HG03039 (cell line): ENCODE measurements at regions not wholly inside any gene's neighbourhood (a gene's known extent, or its start where the extent isn't known, plus 50 kb on each side); places are given as distances from the start of the nearest gene placed in this dataset.
"Not testable (repeated sequence)": the region's sequence is repeated elsewhere in the genome, so short reads cannot be mapped to it uniquely, and the experiment has no call there.

ENCODE experiments used
- ATAC-seq: cut with Tn5 transposase; IDR thresholded peaks from one replicate; pipeline ENCODE4 v1.9.1; 2021; ENCODE audit warnings: mild to moderate bottlenecking, moderate library complexity; ENCODE audit not compliant: unreplicated experiment

GRCh38 chr3:154684440-154684839 is 254.4 kb upstream of the GPR149 start:
- no peak for ATAC-seq

- ATAC-seq: no peak
These were observed 254.0 kb upstream of the GPR149 start for GRCh38 chr3:154684021-154684420.

- no peak for ATAC-seq
These were observed 248.2 kb upstream of the GPR149 start for GRCh38 chr3:154678041-154678654.

- ATAC-seq: no peak
These were observed 238.8 kb upstream of the GPR149 start for GRCh38 chr3:154668835-154669234.

GRCh38 chr3:154668187-154668586 is 238.2 kb upstream of the GPR149 start:
- ATAC-seq: no peak

GRCh38 chr3:154666542-154666941 is 236.6 kb upstream of the GPR149 start:
- ATAC-seq: no peak

- no peak for ATAC-seq
These were observed 234.7 kb upstream of the GPR149 start for GRCh38 chr3:154664714-154665113.

GRCh38 chr3:154662851-154663250 is 232.9 kb upstream of the GPR149 start:
- no peak for ATAC-seq

- ATAC-seq: no peak
These were observed 230.8 kb upstream of the GPR149 start for GRCh38 chr3:154660811-154661210.

GRCh38 chr3:154658000-154658399 is 228.0 kb upstream of the GPR149 start:
- ATAC-seq: no peak

- ATAC-seq: no peak
These were observed 227.2 kb upstream of the GPR149 start for GRCh38 chr3:154657218-154657617.

- ATAC-seq: no peak
These were observed 226.5 kb upstream of the GPR149 start for GRCh38 chr3:154656486-154656885.

- no peak for ATAC-seq
These were observed 212.2 kb upstream of the GPR149 start for GRCh38 chr3:154642145-154642544.

- no peak for ATAC-seq
These were observed 195.8 kb upstream of the GPR149 start for GRCh38 chr3:154625756-154626155.

GRCh38 chr3:154619621-154620020 is 189.6 kb upstream of the GPR149 start:
- not testable (repeated sequence) for ATAC-seq

GRCh38 chr3:154616298-154616697 is 186.3 kb upstream of the GPR149 start:
- no peak for ATAC-seq

- ATAC-seq: no peak
These were observed 185.5 kb upstream of the GPR149 start for GRCh38 chr3:154615471-154615870.

- no peak for ATAC-seq
These were observed 184.6 kb upstream of the GPR149 start for GRCh38 chr3:154614601-154615000.

GRCh38 chr3:154614078-154614477 is 184.1 kb upstream of the GPR149 start:
- ATAC-seq: no peak

GRCh38 chr3:154602241-154602640 is 172.3 kb upstream of the GPR149 start:
- ATAC-seq: no peak

- no peak for ATAC-seq
These were observed 168.2 kb upstream of the GPR149 start for GRCh38 chr3:154598166-154598565.

- no peak for ATAC-seq
These were observed 160.8 kb upstream of the GPR149 start for GRCh38 chr3:154590675-154591384.

GRCh38 chr3:154588831-154589230 is 158.8 kb upstream of the GPR149 start:
- no peak for ATAC-seq
